NCI-H748 (cell line): ENCODE measurements at regions not wholly inside any gene's neighbourhood (a gene's known extent, or its start where the extent isn't known, plus 50 kb on each side); places are given as distances from the start of the nearest gene placed in this dataset.
"Not testable (repeated sequence)": the region's sequence is repeated elsewhere in the genome, so short reads cannot be mapped to it uniquely, and the experiment has no call there.

Experiments used
- DNase-seq: peaks from one replicate; lab custom pipeline; 2025; ENCODE audit not compliant: unreplicated experiment; lab: John Stamatoyannopoulos, UW

GRCh38 chr4:67412153-67412712, 133.1 kb downstream of the CENPC start:
- DNase-seq: not testable (repeated sequence)

GRCh38 chr4:67403342-67403741, 142.0 kb downstream of the CENPC start:
- no peak for DNase-seq

DNA sequence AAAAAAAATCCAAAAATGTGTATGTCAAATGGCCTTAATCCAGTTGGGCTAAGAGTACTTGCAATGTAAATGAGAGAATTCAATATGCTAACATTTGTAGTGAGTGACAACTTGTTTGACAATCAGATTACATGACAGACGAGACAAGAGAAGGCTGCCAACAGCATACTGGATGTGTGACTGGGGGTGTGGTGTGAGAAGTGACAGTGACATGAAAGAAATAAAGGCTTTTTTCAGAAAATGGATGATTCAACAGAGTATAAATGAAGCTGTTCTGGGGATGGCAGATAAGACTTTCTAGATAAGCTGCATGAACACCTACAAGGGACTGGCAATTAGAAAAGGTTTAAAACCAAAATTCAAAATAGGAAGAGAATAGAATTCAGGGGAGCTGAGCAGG, 143.4 kb downstream of the CENPC start:
- no peak for DNase-seq

DNA sequence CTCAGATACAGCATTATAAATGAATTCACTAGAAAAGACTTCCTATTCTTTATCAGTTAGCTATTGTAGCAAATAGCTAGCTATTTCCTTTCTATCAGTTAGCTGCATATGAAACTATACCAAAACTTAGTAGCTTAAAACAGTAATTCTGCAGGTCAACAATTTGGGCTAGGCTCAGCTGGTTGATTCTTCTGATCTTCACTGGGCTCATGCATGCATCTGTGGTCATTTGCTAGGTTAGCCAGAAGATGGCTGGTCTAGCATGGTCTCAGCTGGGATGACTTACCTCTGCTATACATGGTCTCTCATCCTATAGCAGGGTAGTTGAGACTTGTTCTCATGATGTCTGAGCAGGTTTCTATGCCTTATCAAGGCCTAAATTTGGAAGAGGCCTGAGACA, 147.4 kb downstream of the CENPC start:
- no peak for DNase-seq

DNA sequence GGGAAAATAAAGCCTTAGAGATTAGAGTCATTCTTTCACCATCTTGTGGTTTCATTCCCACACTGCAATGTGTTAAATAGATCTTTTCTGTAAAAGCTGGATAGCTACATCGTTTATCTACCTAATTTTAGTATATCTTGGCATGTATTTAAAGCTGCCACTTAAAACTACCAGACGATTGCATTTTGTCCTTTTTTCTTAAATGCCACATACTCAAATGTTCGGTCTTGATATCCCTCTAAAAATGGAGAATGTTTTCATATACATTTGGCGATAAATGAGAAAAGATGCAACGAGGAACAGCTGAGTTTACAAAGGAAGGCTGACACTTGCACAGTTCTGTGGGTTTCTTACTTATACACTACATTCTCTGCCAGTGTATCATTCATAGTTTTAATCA, 148.3 kb downstream of the CENPC start:
- no peak for DNase-seq

GRCh38 chr4:67396008-67396407, 149.3 kb downstream of the CENPC start:
- DNase-seq: no peak

GRCh38 chr4:67394879-67395278, 150.4 kb downstream of the CENPC start:
- no peak for DNase-seq

DNA sequence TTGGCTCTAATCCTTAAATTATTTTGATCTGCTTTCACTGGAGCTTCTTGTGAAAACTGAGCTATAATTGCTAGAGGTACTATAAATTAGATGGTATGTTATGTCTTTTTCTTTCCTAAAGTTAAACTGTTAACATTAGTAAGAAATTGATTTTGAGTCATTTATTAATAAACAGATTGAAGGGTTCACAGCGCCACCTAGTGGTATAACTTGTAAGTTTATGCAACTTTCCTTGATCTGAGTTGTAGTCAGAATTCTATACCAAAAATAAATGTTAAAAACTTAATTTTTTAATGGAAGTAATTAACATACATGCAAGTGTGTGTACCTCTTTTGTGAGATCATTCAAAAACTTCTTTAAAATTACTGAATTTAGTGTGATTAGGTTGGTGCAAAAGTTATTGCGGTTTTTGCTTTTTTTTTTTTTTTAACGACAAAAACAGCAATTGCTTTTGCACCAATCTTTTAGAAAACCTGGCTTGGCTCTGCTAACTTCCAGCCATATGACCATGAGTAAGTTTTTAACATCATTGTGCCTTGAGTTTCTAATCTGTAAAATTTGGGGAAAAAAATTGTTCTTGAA, 151.5 kb downstream of the CENPC start:
- peak; percentile 5 for DNase-seq

DNA sequence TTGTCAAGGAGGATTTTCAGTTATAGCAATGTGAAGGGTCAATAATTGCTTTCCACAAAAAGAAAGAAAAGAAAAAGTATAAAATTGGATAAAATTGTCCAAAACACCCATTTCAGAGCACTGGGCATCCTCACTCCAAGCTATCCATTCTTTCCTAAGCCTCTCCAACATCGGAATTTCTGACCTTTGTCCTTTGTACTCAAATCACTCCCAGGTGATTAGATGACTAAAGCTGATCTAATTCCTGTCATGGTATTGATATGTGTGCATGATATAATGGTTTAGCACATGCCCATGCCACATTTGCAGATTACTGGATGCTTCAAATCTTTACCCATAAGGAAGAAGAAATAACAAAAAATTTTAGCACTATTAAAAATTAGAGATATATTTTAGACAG, 152.3 kb downstream of the CENPC start:
- no peak for DNase-seq

- not testable (repeated sequence) for DNase-seq
These were observed 163.9 kb downstream of the CENPC start for GRCh38 chr4:67381406-67381804.

GRCh38 chr4:67380702-67381405, 164.4 kb downstream of the CENPC start:
- DNase-seq: not testable (repeated sequence)

DNA sequence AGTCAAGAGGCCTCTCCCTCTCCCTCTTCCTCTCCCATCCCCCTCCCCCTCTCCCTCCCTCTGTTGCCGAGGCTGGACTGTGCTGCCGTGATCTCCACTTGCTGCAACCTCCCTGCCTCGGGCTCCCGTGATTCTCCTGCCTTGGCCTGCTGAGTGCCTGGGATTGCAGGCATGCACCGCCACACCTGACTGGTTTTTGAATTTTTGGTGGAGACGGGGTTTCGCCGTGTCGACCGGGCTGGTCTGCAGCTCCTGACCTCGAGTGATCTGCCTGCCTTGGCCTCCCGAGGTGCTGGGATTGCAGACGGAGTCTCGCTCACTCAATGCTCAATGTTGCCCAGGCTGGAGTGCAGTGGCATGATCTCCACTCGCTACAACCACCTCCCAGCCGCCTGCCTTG, 165.1 kb downstream of the CENPC start:
- DNase-seq: no peak

DNA sequence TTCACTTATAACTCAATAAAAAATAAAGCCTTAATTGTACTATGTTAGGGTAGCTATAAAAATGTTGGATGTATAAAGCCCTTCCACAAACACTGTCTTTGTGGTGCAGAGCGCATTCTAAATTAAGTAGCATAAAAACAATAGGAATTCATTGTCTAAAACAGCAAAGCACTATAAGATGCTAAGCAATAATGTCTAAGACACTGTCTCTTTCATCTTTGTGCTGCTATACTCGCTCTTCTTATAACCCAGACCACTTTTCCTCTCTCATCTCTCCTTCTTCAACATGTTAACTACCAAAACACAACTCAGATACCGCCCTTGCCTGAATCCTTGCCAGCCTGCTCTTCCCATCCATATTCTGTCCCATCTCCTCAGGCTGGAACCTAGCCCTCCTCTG, 170.0 kb downstream of the CENPC start:
- DNase-seq: no peak

DNA sequence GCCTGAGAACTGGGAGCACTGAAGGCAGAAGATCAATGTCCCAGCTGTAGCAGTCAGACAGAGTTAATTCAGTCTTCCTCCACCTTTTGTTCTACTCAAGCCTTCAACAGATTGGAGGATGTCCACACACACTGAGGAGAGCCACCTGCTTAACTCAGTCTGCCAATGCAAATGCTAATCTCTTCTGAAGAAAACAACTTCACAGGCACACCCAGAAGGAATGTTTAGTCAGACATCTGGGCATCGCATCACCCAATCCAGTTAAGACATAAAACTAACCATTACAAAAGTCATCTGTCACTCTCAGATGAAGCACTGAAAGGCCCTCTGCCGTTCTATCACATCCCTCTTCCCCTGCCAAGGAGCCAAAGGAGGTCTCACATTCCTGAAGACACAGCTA, 173.7 kb downstream of the CENPC start:
- no peak for DNase-seq

DNA sequence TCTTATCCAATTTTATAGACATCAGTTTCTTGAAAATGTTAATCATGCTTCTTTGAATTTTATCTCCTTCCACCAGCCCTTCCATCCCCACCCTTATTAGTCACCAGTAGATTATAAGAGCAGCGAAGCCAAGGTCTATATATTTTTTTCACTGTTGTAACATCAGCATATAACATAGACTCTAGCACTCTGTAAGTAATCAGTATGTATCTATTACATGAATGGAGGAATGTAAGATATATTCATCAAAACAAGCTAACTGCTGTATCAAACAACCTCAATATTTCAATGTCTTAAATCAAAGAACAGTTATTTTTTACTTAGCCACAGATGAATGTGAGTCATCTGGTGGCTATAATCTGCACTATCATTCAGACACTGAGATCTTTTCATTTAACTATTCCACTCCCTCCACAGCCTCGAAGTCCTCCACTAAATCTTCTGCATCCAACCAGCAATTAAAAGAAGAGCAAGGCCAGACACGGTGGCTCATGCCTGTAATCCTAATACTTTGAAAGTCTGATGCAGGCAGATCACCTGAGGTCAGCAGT, 178.9 kb downstream of the CENPC start:
- no peak for DNase-seq

GRCh38 chr4:67365661-67366245, 179.6 kb downstream of the CENPC start:
- no peak for DNase-seq

- no peak for DNase-seq
These were observed 189.5 kb downstream of the CENPC start for GRCh38 chr4:67355806-67356205.

DNA sequence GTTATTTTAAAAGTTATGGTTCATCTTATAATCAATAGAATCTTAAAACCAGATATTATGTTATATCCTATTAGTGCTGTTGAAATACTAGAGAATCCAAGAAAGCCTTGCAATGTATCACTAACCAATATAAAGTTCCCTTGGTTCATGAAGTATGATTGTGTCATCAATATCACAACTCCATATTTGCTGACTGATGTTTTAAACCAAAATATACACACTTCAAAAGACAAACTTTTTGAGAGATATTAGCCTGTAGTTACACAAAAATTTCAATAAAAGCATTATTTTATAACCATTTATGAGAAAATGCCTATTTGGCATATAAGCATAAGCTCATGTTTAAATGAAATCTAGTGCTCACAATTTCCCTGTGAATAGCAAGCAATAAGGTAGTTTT, 198.6 kb downstream of the CENPC start:
- DNase-seq: no peak

DNA sequence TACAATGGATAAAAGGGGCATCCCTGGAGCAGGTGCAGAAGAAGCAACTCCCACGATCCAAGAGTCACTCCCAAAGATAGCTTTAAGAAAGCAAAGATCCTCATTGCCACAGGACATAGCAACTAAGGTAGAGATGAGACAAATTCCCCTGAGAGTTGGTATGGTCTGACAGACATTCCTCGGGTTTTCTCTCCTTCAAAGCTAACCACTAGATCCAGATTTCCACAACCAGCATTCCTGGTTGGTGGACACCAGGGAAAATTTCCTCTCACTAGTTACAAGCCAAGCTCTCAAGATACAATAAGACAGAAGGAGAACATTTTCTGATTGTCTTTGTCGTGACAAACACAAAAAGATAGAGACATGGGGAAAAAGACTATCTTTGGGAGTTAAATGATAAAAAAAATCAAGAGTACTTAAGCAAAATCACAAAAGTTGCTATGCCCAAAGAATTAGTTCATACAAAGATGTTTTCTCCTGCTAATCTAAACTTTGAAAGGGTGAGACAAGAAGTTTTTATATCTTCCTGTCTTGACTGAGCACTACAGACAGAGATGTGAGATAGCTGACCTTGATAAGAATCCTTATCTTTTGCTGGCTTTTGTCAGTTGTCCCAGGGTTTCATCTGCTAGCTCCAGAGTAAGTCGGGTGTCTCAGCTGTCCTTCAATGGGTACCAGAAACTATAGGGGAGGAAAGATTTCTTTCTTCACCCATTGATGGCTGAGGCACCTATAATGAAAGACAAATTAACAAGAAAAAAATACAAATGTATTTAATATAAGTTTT, 200.5 kb downstream of the CENPC start:
- no peak for DNase-seq

DNA sequence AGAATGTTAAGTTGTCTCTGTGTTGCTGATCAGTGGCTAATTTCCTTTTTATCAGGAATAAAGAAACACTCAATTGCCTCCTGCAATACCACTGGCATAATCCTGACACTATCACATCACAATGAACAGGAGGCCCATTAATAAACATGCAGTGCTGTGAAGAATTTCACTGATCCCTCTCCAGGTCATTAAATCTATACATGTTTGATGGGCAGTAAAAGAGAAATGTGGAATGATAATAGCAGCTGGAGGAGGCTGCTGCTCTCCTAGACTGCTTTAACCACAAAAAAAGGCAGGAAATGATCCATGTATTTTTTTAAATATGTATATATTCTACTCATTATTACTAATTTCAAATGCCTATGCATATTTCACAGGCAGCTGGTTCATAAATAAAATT, 202.1 kb downstream of the CENPC start:
- DNase-seq: no peak

DNA sequence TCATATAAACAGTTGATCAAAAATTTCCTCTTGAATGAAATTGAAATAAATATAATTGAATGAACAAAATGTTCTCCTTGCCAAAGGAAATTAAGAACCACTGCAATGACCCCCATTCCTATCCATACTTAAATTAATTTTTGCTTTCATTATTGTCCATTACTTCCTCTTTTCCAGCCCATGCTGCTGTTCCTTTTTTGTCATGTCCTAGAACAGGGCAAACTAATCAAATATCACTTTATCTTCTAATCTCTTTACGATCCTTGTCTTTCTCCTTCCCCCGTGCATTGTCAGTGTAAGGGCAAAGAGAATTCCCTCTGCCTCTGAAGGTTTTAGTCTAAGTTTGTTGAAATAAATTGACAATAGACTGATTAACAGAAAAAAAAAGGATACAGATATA, 203.0 kb downstream of the CENPC start:
- no peak for DNase-seq
